ENCODE measurements at regions not wholly inside any gene's neighbourhood (a gene's known extent, or its start where the extent isn't known, plus 50 kb on each side); places are given as distances from the start of the nearest gene placed in this dataset.

- WGBS, 2 donors (ENCODE audit: low coverage in 1 of 2): 77 to 79% methylated on average over 6 of the region's 6 CpGs
- Histone ChIP-seq H3K4me3 (no peak overlapping the region), H3K4me1 (no peaks in the 10 kb centered on the region), H3K27me3 (no peaks in the 10 kb centered on the region), H3K9me3 (no peaks in the 10 kb centered on the region), H3K27ac (no peak overlapping the region), H3K36me3 (no peaks in the 10 kb centered on the region)
- no peak for ATAC-seq
- TF ChIP-seq CTCF (IDR thresholded peaks at IDR 0.05) (no peak), POLR2A (IDR thresholded peaks at IDR 0.05) (no peak), POLR2AphosphoS5 (IDR thresholded peaks at IDR 0.05) (no peak), EP300 (IDR thresholded peaks at IDR 0.05) (no peak)
Measured at GRCh38 chr3:145936971-145937370, 224.0 kb downstream of the PLOD2 start.

- no peaks in the 10 kb centered on the region for H3K36me3 ChIP-seq
- no peaks in the 10 kb centered on the region for H3K4me1 ChIP-seq
- H3K27me3 ChIP-seq: no peaks in the 10 kb centered on the region
- WGBS, 2 donors (ENCODE audit: low coverage in 1 of 2): 36 to 77% methylated on average over 2 of the region's 2 CpGs
- H3K27ac ChIP-seq: no peak overlapping the region
- ATAC-seq: no peak
- no peak for TF ChIP-seq CTCF (IDR thresholded peaks at IDR 0.05)
- TF ChIP-seq POLR2A (IDR thresholded peaks at IDR 0.05): no peak
- TF ChIP-seq POLR2AphosphoS5 (IDR thresholded peaks at IDR 0.05): no peak
- no peak for TF ChIP-seq EP300 (IDR thresholded peaks at IDR 0.05)
- H3K4me3 ChIP-seq: no peak overlapping the region
- no peaks in the 10 kb centered on the region for H3K9me3 ChIP-seq
Measured at GRCh38 chr3:145939431-145939830, 221.6 kb downstream of the PLOD2 start.

GRCh38 chr3:145942052-145942451 is 218.9 kb downstream of the PLOD2 start:
- no peaks in the 10 kb centered on the region for H3K9me3 ChIP-seq
- no peak for TF ChIP-seq POLR2AphosphoS5 (IDR thresholded peaks at IDR 0.05)
- no peak for TF ChIP-seq CTCF (IDR thresholded peaks at IDR 0.05)
- no peak for TF ChIP-seq EP300 (IDR thresholded peaks at IDR 0.05)
- TF ChIP-seq POLR2A (IDR thresholded peaks at IDR 0.05): no peak
- 55 to 60% methylated on average over 1 of the region's 1 CpG for WGBS, 2 donors (ENCODE audit: low coverage in 1 of 2)
- H3K27me3 ChIP-seq: no peaks in the 10 kb centered on the region
- no peaks in the 10 kb centered on the region for H3K4me1 ChIP-seq
- H3K36me3 ChIP-seq: no peaks in the 10 kb centered on the region
- no peak overlapping the region for H3K27ac ChIP-seq
- no peak overlapping the region for H3K4me3 ChIP-seq
- ATAC-seq: no peak

GRCh38 chr3:145943952-145944351 is 217.0 kb downstream of the PLOD2 start:
- H3K27ac ChIP-seq: no peak overlapping the region
- no peak for TF ChIP-seq CTCF (IDR thresholded peaks at IDR 0.05)
- no peak for TF ChIP-seq EP300 (IDR thresholded peaks at IDR 0.05)
- no peak for TF ChIP-seq POLR2AphosphoS5 (IDR thresholded peaks at IDR 0.05)
- TF ChIP-seq POLR2A (IDR thresholded peaks at IDR 0.05): no peak
- 66 to 78% methylated on average over 2 of the region's 2 CpGs for WGBS, 2 donors (ENCODE audit: low coverage in 1 of 2)
- no peak overlapping the region for H3K4me3 ChIP-seq
- H3K36me3 ChIP-seq: no peaks in the 10 kb centered on the region
- H3K9me3 ChIP-seq: no peaks in the 10 kb centered on the region
- H3K4me1 ChIP-seq: no peaks in the 10 kb centered on the region
- H3K27me3 ChIP-seq: no peaks in the 10 kb centered on the region
- no peak for ATAC-seq

- 89 to 96% methylated on average over 2 of the region's 2 CpGs for WGBS, 2 donors (ENCODE audit: low coverage in 1 of 2)
- no peak for ATAC-seq
- TF ChIP-seq EP300 (IDR thresholded peaks at IDR 0.05): no peak
- TF ChIP-seq POLR2AphosphoS5 (IDR thresholded peaks at IDR 0.05): no peak
- no peak for TF ChIP-seq CTCF (IDR thresholded peaks at IDR 0.05)
- TF ChIP-seq POLR2A (IDR thresholded peaks at IDR 0.05): no peak
- H3K4me1 ChIP-seq: no peaks in the 10 kb centered on the region
- H3K27ac ChIP-seq: no peak overlapping the region
- no peaks in the 10 kb centered on the region for H3K36me3 ChIP-seq
- H3K9me3 ChIP-seq: no peaks in the 10 kb centered on the region
- H3K27me3 ChIP-seq: no peaks in the 10 kb centered on the region
- H3K4me3 ChIP-seq: no peak overlapping the region
Measured at GRCh38 chr3:145951441-145951840, 209.5 kb downstream of the PLOD2 start.
